B cell (primary cell): ENCODE measurements at regions not wholly inside any gene's neighbourhood (a gene's known extent, or its start where the extent isn't known, plus 50 kb on each side); places are given as distances from the start of the nearest gene placed in this dataset.

Experiments used
- ATAC-seq: fragments of 200-7000 bp; cut with Tn5 transposase; one replicate; pipeline ENCODE4 v1.10.0; 2021; ENCODE audit warnings: low read depth, mild to moderate bottlenecking, moderate number of reproducible peaks, moderate library complexity
- CTCF ChIA-PET: fragments of 350-600 bp; sonication (Branson Sonifier 250); formaldehyde crosslinking; loops from one replicate; lab custom pipeline; 2021; ENCODE audit warnings: antibody characterized with exemption, inconsistent platforms; lab: Charles Lee
- POLR2A ChIA-PET: fragments of 350-600 bp; sonication (Branson Sonifier 250); formaldehyde crosslinking; loops from one replicate; lab custom pipeline; 2021; ENCODE audit warnings: antibody characterized with exemption; lab: Charles Lee
- DNase-seq: peaks from one replicate; pipeline ENCODE4 v3.0.0; 2013
- H2AFZ ChIP-seq: 2 replicates; pipeline ENCODE4 v1.6.1; 2012; ENCODE audit warnings: mild to moderate bottlenecking, low read depth, low read length; ENCODE audit not compliant: insufficient read depth, poor library complexity, severe bottlenecking
- H3K27ac ChIP-seq, 2 donors: 1 replicate in 1 of 2; 2 replicates in 1 of 2; pipeline ENCODE4 v1.5.1; 2012 to 2013; ENCODE audit warnings: low read length in 2 of 2, mild to moderate bottlenecking in 2 of 2, moderate library complexity in 1 of 2
- H3K27me3 ChIP-seq, 4 experiments: fragments of 200-600 bp in 1 of 4; sonication (generic) in 1 of 4; replicated peaks in 1 of 4; 1 replicate in 2 of 4; 2 replicates in 2 of 4; pipeline versions ENCODE4 v1.6.1 to v1.7.0; 2013 to 2016; ENCODE audit warnings: low read length in 3 of 4, mild to moderate bottlenecking in 2 of 4, mixed read lengths in 1 of 4, moderate library complexity in 1 of 4; ENCODE audit not compliant: insufficient read depth in 4 of 4, control insufficient read depth in 3 of 4; ENCODE audit errors: control extremely low read depth in 1 of 4
- H3K36me3 ChIP-seq, 2 experiments: replicated peaks in 1 of 2; 1 replicate in 1 of 2; 2 replicates in 1 of 2; pipeline versions ENCODE4 v1.6.1 to v1.7.1; 2013; ENCODE audit warnings: low read length in 1 of 2; ENCODE audit not compliant: insufficient read depth in 2 of 2, control insufficient read depth in 1 of 2; ENCODE audit errors: control extremely low read depth in 1 of 2, extremely low read depth in 1 of 2
- H3K4me1 ChIP-seq, 2 donors: fragments of 200-600 bp in 1 of 2; sonication (generic) in 1 of 2; 1 replicate in 1 of 2; 2 replicates in 1 of 2; pipeline versions ENCODE4 v1.5.1 to v1.6.1; 2013 to 2017; ENCODE audit warnings: low read length in 2 of 2; ENCODE audit not compliant: control insufficient read depth in 2 of 2, insufficient read depth in 2 of 2
- H3K4me2 ChIP-seq: replicated peaks from 2 replicates; pipeline ENCODE3; 2012; ENCODE audit warnings: mild to moderate bottlenecking, low read depth, low read length; ENCODE audit not compliant: poor library complexity, severe bottlenecking
- H3K4me3 ChIP-seq, 5 experiments: fragments of 200-600 bp in 1 of 5; sonication (generic) in 1 of 5; 1 replicate in 3 of 5; 2 replicates in 2 of 5; pipeline versions ENCODE4 v1.5.1 to v1.7.0; 2011 to 2016; ENCODE audit warnings: low read length in 4 of 5, mild to moderate bottlenecking in 4 of 5, low read depth in 2 of 5, control low read depth in 1 of 5, moderate library complexity in 1 of 5; ENCODE audit not compliant: insufficient read depth in 1 of 5; ENCODE audit errors: control extremely low read depth in 1 of 5, extremely low read depth in 1 of 5
- H3K79me2 ChIP-seq: fragments of 200-600 bp; sonication (generic); one replicate; pipeline ENCODE4 v1.6.0; 2016; ENCODE audit warnings: low read length; ENCODE audit not compliant: control insufficient read depth, insufficient read depth
- H3K9ac ChIP-seq: fragments of 200-600 bp; sonication (generic); 2 replicates; pipeline ENCODE4 v1.6.1; 2017; ENCODE audit warnings: mild to moderate bottlenecking, low read length, moderate library complexity
- H3K9me3 ChIP-seq, 3 donors: one replicate each; pipeline versions ENCODE4 v1.6.1 to v1.7.1; 2013; ENCODE audit warnings: low read length in 2 of 3; ENCODE audit not compliant: control insufficient read depth in 2 of 3, insufficient read depth in 1 of 3; ENCODE audit errors: control extremely low read depth in 1 of 3
- H4K20me1 ChIP-seq: 2 replicates; pipeline ENCODE4 v1.6.0; 2012; ENCODE audit warnings: mild to moderate bottlenecking, low read length; ENCODE audit not compliant: insufficient read depth, control insufficient read depth, poor library complexity, severe bottlenecking
- H3K27ac Mint-ChIP-seq: one replicate; pipeline ENCODE4 v1.8.0; 2021; ENCODE audit warnings: mixed read lengths
- H3K27me3 Mint-ChIP-seq: one replicate; pipeline ENCODE4 v1.8.0; 2021; ENCODE audit warnings: mixed read lengths
- H3K4me1 Mint-ChIP-seq: one replicate; pipeline ENCODE4 v1.8.0; 2021; ENCODE audit warnings: mixed read lengths
- H3K4me3 Mint-ChIP-seq: one replicate; pipeline ENCODE4 v1.8.0; 2021; ENCODE audit warnings: mixed read lengths
- H3K9me3 Mint-ChIP-seq: one replicate; pipeline ENCODE4 v1.8.0; 2022; ENCODE audit warnings: mixed read lengths; ENCODE audit not compliant: insufficient read depth
- EZH2 ChIP-seq: IDR thresholded peaks from 2 replicates; pipeline ENCODE4 v1.6.1; 2012; ENCODE audit warnings: borderline replicate concordance, low read depth, mild to moderate bottlenecking, moderate library complexity, low read length; ENCODE audit not compliant: insufficient read depth, poor library complexity, severe bottlenecking
- WGBS: methylation state at CpG from one replicate; pipeline ENCODE4 v1.1.5; 2013; ENCODE audit warnings: missing lambda C conversion rate; ENCODE audit not compliant: insufficient coverage; 5-methylcytosine and 5-hydroxymethylcytosine counted together
- intact Hi-C: fragments of 100-400 bp; cut with micrococcal nuclease; formaldehyde crosslinking; loops from one replicate; pipeline ENCODE4 v1.10.0; 2022
- TF ChIP-seq, protein P1 (sequence below): fragments of 200-600 bp; IDR thresholded peaks from one replicate; pipeline ENCODE4 v1.8.0; 2022; ENCODE audit warnings: antibody characterized with exemption, mild to moderate bottlenecking

DNA sequence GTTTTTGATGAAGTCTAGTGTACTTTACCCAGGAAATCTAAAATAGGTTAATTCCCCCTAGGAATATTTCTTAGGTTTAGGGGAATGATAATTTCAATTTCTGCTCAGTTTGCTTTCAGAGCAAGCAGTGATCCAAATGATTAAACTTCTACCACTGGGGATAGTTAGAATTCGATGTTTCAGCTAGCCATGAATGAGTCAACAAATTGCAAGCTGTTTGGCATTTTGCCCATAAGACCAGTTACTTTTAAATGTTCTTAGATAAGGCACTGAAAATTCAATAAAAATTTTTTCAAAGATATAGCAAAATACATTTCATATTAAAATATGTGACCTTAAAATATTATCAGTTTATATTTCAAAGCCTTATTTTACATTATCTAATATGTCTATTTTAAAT lies 993.6 kb downstream of the ARAP2 start:
- POLR2A ChIA-PET: no interaction called here
- Mint-ChIP-seq H3K27me3 (no peaks in the 10 kb centered on the region), H3K9me3 (no peaks in the 10 kb centered on the region), H3K4me3 (no peak overlapping the region), H3K27ac (no peak overlapping the region), H3K4me1 (no peaks in the 10 kb centered on the region)
- WGBS: no CpG with 5 or more reads among the region's 1 CpG
- no peak overlapping the region for H3K9ac ChIP-seq
- TF ChIP-seq EZH2: no peak
- TF ChIP-seq, protein P1, sequence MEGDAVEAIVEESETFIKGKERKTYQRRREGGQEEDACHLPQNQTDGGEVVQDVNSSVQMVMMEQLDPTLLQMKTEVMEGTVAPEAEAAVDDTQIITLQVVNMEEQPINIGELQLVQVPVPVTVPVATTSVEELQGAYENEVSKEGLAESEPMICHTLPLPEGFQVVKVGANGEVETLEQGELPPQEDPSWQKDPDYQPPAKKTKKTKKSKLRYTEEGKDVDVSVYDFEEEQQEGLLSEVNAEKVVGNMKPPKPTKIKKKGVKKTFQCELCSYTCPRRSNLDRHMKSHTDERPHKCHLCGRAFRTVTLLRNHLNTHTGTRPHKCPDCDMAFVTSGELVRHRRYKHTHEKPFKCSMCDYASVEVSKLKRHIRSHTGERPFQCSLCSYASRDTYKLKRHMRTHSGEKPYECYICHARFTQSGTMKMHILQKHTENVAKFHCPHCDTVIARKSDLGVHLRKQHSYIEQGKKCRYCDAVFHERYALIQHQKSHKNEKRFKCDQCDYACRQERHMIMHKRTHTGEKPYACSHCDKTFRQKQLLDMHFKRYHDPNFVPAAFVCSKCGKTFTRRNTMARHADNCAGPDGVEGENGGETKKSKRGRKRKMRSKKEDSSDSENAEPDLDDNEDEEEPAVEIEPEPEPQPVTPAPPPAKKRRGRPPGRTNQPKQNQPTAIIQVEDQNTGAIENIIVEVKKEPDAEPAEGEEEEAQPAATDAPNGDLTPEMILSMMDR: no peak
- H3K79me2 ChIP-seq: no peaks in the 10 kb centered on the region
- no peak overlapping the region for H3K27ac ChIP-seq
- H3K4me2 ChIP-seq: no peak overlapping the region
- no peaks in the 10 kb centered on the region for H4K20me1 ChIP-seq
- H3K36me3 ChIP-seq: no peaks in the 10 kb centered on the region
- DNase-seq (no peak), ATAC-seq (no peak)
- H3K4me1 ChIP-seq: no peaks in the 10 kb centered on the region
- H3K27me3 ChIP-seq: no peaks in the 10 kb centered on the region
- H3K4me3 ChIP-seq: no peak overlapping the region
- intact Hi-C loops: no loop called here
- no peaks in the 10 kb centered on the region for H3K9me3 ChIP-seq
- CTCF ChIA-PET: no interaction called here
- no peak overlapping the region for H2AFZ ChIP-seq

DNA sequence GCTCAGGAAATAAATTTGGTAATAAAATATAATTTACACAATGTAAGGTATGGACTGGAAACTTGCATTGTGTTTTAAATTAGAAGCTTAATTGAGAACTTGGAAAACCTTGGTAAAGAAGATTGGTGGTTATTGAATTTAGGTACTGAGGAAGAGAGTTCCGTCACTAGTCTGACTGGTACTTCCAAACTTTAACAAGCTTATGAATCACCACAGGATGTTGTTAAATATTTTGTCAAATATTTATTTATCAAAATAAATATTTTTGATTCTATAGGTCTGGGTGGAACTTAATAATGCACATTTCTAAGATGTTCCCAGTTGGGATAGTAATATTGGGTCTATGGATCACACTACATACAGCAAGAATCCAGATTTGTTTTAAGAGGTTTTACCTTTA lies 992.2 kb downstream of the ARAP2 start:
- H4K20me1 ChIP-seq: no peaks in the 10 kb centered on the region
- Mint-ChIP-seq H3K4me1 (no peaks in the 10 kb centered on the region), H3K4me3 (no peak overlapping the region), H3K27ac (no peak overlapping the region), H3K9me3 (no peaks in the 10 kb centered on the region), H3K27me3 (no peaks in the 10 kb centered on the region)
- intact Hi-C loops: no loop called here
- H3K79me2 ChIP-seq: no peaks in the 10 kb centered on the region
- no peak overlapping the region for H3K27ac ChIP-seq
- ATAC-seq: no peak
- no peak overlapping the region for H3K4me3 ChIP-seq
- H3K4me1 ChIP-seq: no peaks in the 10 kb centered on the region
- no peaks in the 10 kb centered on the region for H3K36me3 ChIP-seq
- no peaks in the 10 kb centered on the region for H3K9me3 ChIP-seq
- POLR2A ChIA-PET: no interaction called here
- WGBS: no CpG with 5 or more reads among the region's 1 CpG
- H3K27me3 ChIP-seq: no peaks in the 10 kb centered on the region
- no peak for DNase-seq
- no peak overlapping the region for H3K4me2 ChIP-seq
- no peak for TF ChIP-seq EZH2
- TF ChIP-seq, protein P1: no peak
- no peak overlapping the region for H2AFZ ChIP-seq
- CTCF ChIA-PET: no interaction called here
- H3K9ac ChIP-seq: no peak overlapping the region
